GM23338 (cell line): ENCODE measurements at regions not wholly inside any gene's neighbourhood (a gene's known extent, or its start where the extent isn't known, plus 50 kb on each side); places are given as distances from the start of the nearest gene placed in this dataset.

ENCODE experiments used
- ATAC-seq: fragments of 200-7000 bp; cut with Tn5 transposase; 3 replicates; pipeline ENCODE4 v1.9.1; 2020
- DNase-seq: peaks from one replicate; pipeline ENCODE4 v3.0.0-alpha.2; 2015; ENCODE audit warnings: low spot score
- H2AFZ ChIP-seq: fragments of 200-600 bp; sonication (generic); 2 replicates; pipeline ENCODE4 v1.8.0; 2016; ENCODE audit warnings: antibody characterized with exemption, mild to moderate bottlenecking, moderate library complexity
- H3F3A ChIP-seq: fragments of 200-600 bp; sonication (generic); replicated peaks from 2 replicates; pipeline ENCODE4 v1.8.0; 2017; ENCODE audit warnings: antibody characterized with exemption, mixed run types, low read depth
- H3K27ac ChIP-seq: fragments of 200-600 bp; sonication (generic); 2 replicates; pipeline ENCODE4 v1.6.1; 2016; ENCODE audit warnings: low read depth
- H3K27me3 ChIP-seq: fragments of 200-600 bp; sonication (generic); 2 replicates; pipeline ENCODE4 v1.8.0; 2016; ENCODE audit warnings: mild to moderate bottlenecking, mixed run types, moderate library complexity; ENCODE audit not compliant: insufficient read depth
- H3K36me3 ChIP-seq: fragments of 200-600 bp; sonication (generic); 2 replicates; pipeline ENCODE4 v1.8.0; 2016; ENCODE audit warnings: mild to moderate bottlenecking; ENCODE audit not compliant: insufficient read depth
- H3K4me1 ChIP-seq: fragments of 200-600 bp; sonication (generic); 2 replicates; pipeline ENCODE4 v1.8.0; 2016; ENCODE audit warnings: mild to moderate bottlenecking, moderate library complexity; ENCODE audit not compliant: insufficient read depth
- H3K4me2 ChIP-seq: fragments of 200-600 bp; sonication (generic); 2 replicates; pipeline ENCODE4 v1.7.1; 2017; ENCODE audit warnings: mixed run types
- H3K4me3 ChIP-seq: fragments of 200-600 bp; sonication (generic); 2 replicates; pipeline ENCODE4 v1.6.1; 2016; ENCODE audit warnings: mixed run types
- H3K79me2 ChIP-seq: fragments of 200-600 bp; sonication (generic); replicated peaks from 2 replicates; pipeline ENCODE4 v1.8.0; 2017; ENCODE audit warnings: mild to moderate bottlenecking; ENCODE audit not compliant: insufficient read depth
- H3K9me2 ChIP-seq: fragments of 200-600 bp; sonication (generic); 2 replicates; pipeline ENCODE4 v1.8.0; 2017; ENCODE audit not compliant: insufficient read depth
- H4K20me1 ChIP-seq: fragments of 200-600 bp; sonication (generic); replicated peaks from 2 replicates; pipeline ENCODE4 v1.8.0; 2017; ENCODE audit warnings: mild to moderate bottlenecking; ENCODE audit not compliant: insufficient read depth
- H3K27ac Mint-ChIP-seq: 2 replicates; pipeline ENCODE4 v1.8.0; 2020; ENCODE audit warnings: inconsistent platforms, mild to moderate bottlenecking, moderate library complexity, mixed read lengths
- H3K27me3 Mint-ChIP-seq: 3 replicates; pipeline ENCODE4 v1.8.0; 2022; ENCODE audit warnings: low read depth, mild to moderate bottlenecking, moderate library complexity, mixed read lengths, inconsistent platforms; ENCODE audit not compliant: insufficient read depth, poor library complexity
- H3K36me3 Mint-ChIP-seq: 3 replicates; pipeline ENCODE4 v1.8.0; 2021; ENCODE audit warnings: low read depth, mild to moderate bottlenecking, inconsistent platforms, moderate library complexity, mixed read lengths
- H3K4me1 Mint-ChIP-seq: 3 replicates; pipeline ENCODE4 v1.8.0; 2020; ENCODE audit warnings: mild to moderate bottlenecking, inconsistent platforms, mixed read lengths
- H3K4me3 Mint-ChIP-seq: 3 replicates; pipeline ENCODE4 v1.8.0; 2021; ENCODE audit warnings: moderate library complexity, mild to moderate bottlenecking, inconsistent platforms, mixed read lengths
- H3K9me3 Mint-ChIP-seq: 3 replicates; pipeline ENCODE4 v1.8.0; 2020; ENCODE audit warnings: moderate library complexity, mild to moderate bottlenecking, inconsistent platforms, mixed read lengths
- CREB1 ChIP-seq: fragments of 250-450 bp; sonication (Bioruptor Pico); IDR thresholded peaks from 2 replicates; pipeline ENCODE4 v1.5.0; 2020; ENCODE audit warnings: low read depth, mild to moderate bottlenecking, moderate library complexity
- EZH2 ChIP-seq: fragments of 200-600 bp; sonication (generic); IDR thresholded peaks from one replicate; pipeline ENCODE4 v1.8.0; 2017; ENCODE audit warnings: antibody characterized with exemption, mild to moderate bottlenecking, low read depth; ENCODE audit not compliant: unreplicated experiment
- EZH2phosphoT487 ChIP-seq: fragments of 200-600 bp; sonication (generic); IDR thresholded peaks from one replicate; pipeline ENCODE4 v1.8.1; 2018; ENCODE audit warnings: antibody characterized with exemption; ENCODE audit not compliant: unreplicated experiment
- JUNB ChIP-seq: IDR thresholded peaks from one replicate; pipeline ENCODE4 v1.6.1; 2016; ENCODE audit warnings: antibody characterized with exemption; ENCODE audit not compliant: unreplicated experiment
- NANOG ChIP-seq: IDR thresholded peaks from 2 replicates; pipeline ENCODE4 v1.6.1; 2016; ENCODE audit warnings: antibody characterized with exemption, borderline replicate concordance
- POLR2AphosphoS5 ChIP-seq: IDR thresholded peaks from 2 replicates; pipeline ENCODE4 v1.6.1; 2016; ENCODE audit warnings: antibody characterized with exemption, low read depth
- REST ChIP-seq: IDR thresholded peaks from one replicate; pipeline ENCODE4 v1.6.1; 2018; ENCODE audit warnings: antibody characterized with exemption; ENCODE audit not compliant: unreplicated experiment
- STAT1 ChIP-seq: IDR thresholded peaks from one replicate; pipeline ENCODE4 v1.6.1; 2016; ENCODE audit warnings: antibody characterized with exemption; ENCODE audit not compliant: unreplicated experiment
- ZNF114 ChIP-seq: fragments of 250-450 bp; sonication (Bioruptor Pico); IDR thresholded peaks from 2 replicates; pipeline ENCODE4 v1.5.0; 2020; ENCODE audit warnings: mild to moderate bottlenecking, moderate library complexity
- ZNF331 ChIP-seq: fragments of 250-450 bp; sonication (Bioruptor Pico); IDR thresholded peaks from 2 replicates; pipeline ENCODE4 v1.5.0; 2020; ENCODE audit warnings: low read depth, mild to moderate bottlenecking, moderate library complexity
- ZNF462 ChIP-seq: fragments of 250-450 bp; sonication (Bioruptor Pico); IDR thresholded peaks from 2 replicates; pipeline ENCODE4 v1.5.0; 2020; ENCODE audit warnings: mild to moderate bottlenecking, moderate library complexity
- TF ChIP-seq, protein P1 (sequence below): IDR thresholded peaks from 2 replicates; pipeline ENCODE4 v1.6.1; 2016; ENCODE audit warnings: antibody characterized with exemption
- TF ChIP-seq, protein P2 (sequence below), 2 experiments: fragments of 200-600 bp in 1 of 2; sonication (generic) in 1 of 2; conservative IDR thresholded peaks; 2 replicates each; pipeline versions ENCODE4 v1.5.1 to v1.6.1; 2016 to 2017; ENCODE audit warnings: antibody characterized with exemption in 2 of 2, low read depth in 2 of 2, mild to moderate bottlenecking in 2 of 2, moderate library complexity in 1 of 2

DNA sequence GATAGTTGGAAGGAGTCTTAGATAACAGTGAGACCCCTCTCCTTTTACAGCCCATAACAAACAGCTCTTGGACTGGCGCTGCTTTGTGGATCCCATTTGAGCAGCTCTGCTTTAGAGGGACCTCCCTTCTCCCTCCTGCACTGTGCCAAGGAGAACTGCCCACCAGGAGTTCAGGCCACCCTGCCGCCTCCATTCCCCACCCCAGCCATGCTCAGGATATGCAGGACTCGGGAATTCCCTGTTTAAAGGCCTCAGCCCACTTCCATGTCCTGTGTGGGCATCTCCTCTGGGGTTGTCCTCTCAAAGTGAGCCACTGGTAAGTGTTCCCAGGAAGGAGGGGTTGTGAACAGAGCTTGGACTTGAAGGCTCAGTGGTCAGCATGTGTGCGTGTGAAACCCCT lies 78.9 kb upstream of the ADRA1D start:
- Histone ChIP-seq H3K27me3 (no peaks in the 10 kb centered on the region), H3K4me2 (no peak overlapping the region), H4K20me1 (no peaks in the 10 kb centered on the region), H2AFZ (no peak overlapping the region), H3K9me2 (no peaks in the 10 kb centered on the region), H3K4me3 (no peak overlapping the region), H3F3A (no peaks in the 10 kb centered on the region), H3K27ac (no peak overlapping the region), H3K4me1 (no peaks in the 10 kb centered on the region), H3K79me2 (no peaks in the 10 kb centered on the region), H3K36me3 (no peaks in the 10 kb centered on the region)
- Mint-ChIP-seq H3K36me3 (no peaks in the 10 kb centered on the region), H3K4me1 (no peaks in the 10 kb centered on the region), H3K9me3 (peaks cover 4% of the 10 kb centered on the region; the same call in 1 of the 3 replicates), H3K27me3 (peaks cover 4% of the 10 kb centered on the region), H3K4me3 (no peak overlapping the region), H3K27ac (no peak overlapping the region)
- TF ChIP-seq ZNF331 (CRISPR knock-in tag) = no peak
- no peak for TF ChIP-seq NANOG
- TF ChIP-seq, protein P1, sequence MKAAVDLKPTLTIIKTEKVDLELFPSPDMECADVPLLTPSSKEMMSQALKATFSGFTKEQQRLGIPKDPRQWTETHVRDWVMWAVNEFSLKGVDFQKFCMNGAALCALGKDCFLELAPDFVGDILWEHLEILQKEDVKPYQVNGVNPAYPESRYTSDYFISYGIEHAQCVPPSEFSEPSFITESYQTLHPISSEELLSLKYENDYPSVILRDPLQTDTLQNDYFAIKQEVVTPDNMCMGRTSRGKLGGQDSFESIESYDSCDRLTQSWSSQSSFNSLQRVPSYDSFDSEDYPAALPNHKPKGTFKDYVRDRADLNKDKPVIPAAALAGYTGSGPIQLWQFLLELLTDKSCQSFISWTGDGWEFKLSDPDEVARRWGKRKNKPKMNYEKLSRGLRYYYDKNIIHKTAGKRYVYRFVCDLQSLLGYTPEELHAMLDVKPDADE = no peak
- TF ChIP-seq, protein P2, sequence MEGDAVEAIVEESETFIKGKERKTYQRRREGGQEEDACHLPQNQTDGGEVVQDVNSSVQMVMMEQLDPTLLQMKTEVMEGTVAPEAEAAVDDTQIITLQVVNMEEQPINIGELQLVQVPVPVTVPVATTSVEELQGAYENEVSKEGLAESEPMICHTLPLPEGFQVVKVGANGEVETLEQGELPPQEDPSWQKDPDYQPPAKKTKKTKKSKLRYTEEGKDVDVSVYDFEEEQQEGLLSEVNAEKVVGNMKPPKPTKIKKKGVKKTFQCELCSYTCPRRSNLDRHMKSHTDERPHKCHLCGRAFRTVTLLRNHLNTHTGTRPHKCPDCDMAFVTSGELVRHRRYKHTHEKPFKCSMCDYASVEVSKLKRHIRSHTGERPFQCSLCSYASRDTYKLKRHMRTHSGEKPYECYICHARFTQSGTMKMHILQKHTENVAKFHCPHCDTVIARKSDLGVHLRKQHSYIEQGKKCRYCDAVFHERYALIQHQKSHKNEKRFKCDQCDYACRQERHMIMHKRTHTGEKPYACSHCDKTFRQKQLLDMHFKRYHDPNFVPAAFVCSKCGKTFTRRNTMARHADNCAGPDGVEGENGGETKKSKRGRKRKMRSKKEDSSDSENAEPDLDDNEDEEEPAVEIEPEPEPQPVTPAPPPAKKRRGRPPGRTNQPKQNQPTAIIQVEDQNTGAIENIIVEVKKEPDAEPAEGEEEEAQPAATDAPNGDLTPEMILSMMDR (conservative IDR thresholded peaks at IDR 0.05; ENCODE audit: low read depth in 2 of 2) = no peak
- TF ChIP-seq ZNF114 (CRISPR knock-in tag) = no peak
- no peak for TF ChIP-seq JUNB
- no peak for TF ChIP-seq STAT1
- TF ChIP-seq EZH2 = no peak
- TF ChIP-seq REST = no peak
- TF ChIP-seq POLR2AphosphoS5 = no peak
- no peak for TF ChIP-seq ZNF462 (CRISPR knock-in tag)
- no peak for TF ChIP-seq CREB1 (CRISPR knock-in tag)
- no peak for TF ChIP-seq EZH2phosphoT487
- DNase-seq (no peak), ATAC-seq (no peak)
